Loucy (cell line): ENCODE measurements at regions not wholly inside any gene's neighbourhood (a gene's known extent, or its start where the extent isn't known, plus 50 kb on each side); places are given as distances from the start of the nearest gene placed in this dataset.

ENCODE experiments used
- EZH2phosphoT487 ChIP-seq: fragments of 200-600 bp; IDR thresholded peaks from 2 replicates; pipeline ENCODE4 v1.6.1; 2018; ENCODE audit warnings: antibody characterized with exemption, mild to moderate bottlenecking, moderate library complexity, borderline replicate concordance
- TF ChIP-seq, protein P1 (sequence below): fragments of 200-600 bp; sonication (generic); conservative IDR thresholded peaks from 2 replicates; pipeline ENCODE4 v1.5.1; 2014; ENCODE audit warnings: mild to moderate bottlenecking, antibody characterized with exemption, low read length

- TF ChIP-seq, protein P1, sequence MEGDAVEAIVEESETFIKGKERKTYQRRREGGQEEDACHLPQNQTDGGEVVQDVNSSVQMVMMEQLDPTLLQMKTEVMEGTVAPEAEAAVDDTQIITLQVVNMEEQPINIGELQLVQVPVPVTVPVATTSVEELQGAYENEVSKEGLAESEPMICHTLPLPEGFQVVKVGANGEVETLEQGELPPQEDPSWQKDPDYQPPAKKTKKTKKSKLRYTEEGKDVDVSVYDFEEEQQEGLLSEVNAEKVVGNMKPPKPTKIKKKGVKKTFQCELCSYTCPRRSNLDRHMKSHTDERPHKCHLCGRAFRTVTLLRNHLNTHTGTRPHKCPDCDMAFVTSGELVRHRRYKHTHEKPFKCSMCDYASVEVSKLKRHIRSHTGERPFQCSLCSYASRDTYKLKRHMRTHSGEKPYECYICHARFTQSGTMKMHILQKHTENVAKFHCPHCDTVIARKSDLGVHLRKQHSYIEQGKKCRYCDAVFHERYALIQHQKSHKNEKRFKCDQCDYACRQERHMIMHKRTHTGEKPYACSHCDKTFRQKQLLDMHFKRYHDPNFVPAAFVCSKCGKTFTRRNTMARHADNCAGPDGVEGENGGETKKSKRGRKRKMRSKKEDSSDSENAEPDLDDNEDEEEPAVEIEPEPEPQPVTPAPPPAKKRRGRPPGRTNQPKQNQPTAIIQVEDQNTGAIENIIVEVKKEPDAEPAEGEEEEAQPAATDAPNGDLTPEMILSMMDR, result no peak
- TF ChIP-seq EZH2phosphoT487, result no peak
Measured at GRCh38 chr4:98209111-98209510, 52.1 kb upstream of the RAP1GDS1 start.
